HG02973 (cell line): ENCODE measurements at regions not wholly inside any gene's neighbourhood (a gene's known extent, or its start where the extent isn't known, plus 50 kb on each side); places are given as distances from the start of the nearest gene placed in this dataset.
"Not testable (repeated sequence)": the region's sequence is repeated elsewhere in the genome, so short reads cannot be mapped to it uniquely, and the experiment has no call there.

ENCODE experiments used
- ATAC-seq: cut with Tn5 transposase; IDR thresholded peaks from one replicate; pipeline ENCODE4 v1.9.1; 2021; ENCODE audit warnings: moderate library complexity; ENCODE audit not compliant: unreplicated experiment

DNA sequence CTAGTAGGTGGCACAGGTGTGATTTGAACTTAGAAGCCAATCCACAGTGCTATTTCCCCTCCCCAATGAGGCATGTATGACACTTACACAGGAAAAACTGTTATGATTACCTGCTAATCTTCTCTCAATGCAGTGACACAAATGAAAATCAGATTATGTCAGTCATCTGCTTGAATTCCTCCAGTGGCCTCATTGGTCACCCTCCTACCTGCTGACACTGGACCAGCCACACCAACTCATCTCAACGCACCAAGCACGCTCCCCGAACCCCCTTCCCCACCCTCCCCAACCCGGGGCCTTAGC is 82.2 kb upstream of the SEC11C start:
- no peak for ATAC-seq

DNA sequence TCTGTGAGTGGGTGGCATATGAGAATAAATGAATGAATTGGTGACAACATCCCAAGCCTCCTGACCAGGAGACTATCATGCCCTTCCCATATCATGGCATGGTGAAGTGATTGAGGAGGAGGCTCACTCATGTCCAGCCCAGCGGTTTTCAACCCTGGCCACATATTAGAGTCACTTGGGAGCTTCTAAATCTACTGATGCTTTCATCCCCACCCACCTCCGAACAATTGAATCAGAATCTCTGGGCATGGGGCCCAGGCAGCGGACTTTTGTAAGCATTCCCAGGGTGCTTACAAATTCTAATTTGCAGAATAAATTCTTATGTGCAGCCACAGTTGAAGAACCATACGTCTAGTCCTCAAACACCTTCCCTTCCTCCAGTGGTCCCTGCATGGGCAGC is 81.7 kb upstream of the SEC11C start:
- no peak for ATAC-seq

DNA sequence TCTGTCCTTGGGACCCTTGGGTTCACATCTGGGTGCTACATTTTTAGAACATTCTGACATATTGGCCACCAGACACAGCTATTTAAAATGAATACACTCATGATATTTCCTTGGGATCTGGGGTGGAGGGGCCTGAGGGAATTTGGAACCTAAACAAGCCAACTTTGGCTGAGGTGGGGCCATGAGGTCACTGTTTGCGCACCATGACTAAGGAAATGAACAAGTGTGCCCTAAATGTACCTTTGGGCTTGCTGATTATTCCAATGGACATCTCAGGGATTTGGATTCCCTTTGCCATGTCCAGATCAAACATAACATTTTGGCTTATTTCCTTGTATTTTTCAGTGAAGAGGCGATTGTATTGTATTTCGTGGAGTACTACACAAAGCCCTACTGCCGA is 80.5 kb upstream of the SEC11C start:
- no peak for ATAC-seq

DNA sequence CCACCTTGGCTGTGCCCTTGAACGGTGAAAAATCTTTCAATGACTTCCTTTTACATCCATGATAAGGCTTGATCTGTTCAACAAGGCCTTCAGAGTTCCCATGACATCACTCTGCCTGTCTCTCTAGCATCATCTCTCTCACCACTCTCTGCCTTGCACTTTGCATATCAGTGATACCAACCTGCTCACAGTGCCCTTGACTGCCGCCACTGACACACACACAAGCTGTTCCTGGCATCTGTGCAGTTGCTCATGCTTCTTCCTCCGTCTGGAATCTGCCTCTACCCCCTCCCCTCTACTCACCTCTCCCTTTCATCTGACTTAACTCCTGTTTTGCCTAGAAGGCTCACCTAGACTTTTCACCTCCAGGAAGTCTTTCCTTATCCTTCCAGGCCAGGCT is 79.1 kb upstream of the SEC11C start:
- ATAC-seq = no peak

DNA sequence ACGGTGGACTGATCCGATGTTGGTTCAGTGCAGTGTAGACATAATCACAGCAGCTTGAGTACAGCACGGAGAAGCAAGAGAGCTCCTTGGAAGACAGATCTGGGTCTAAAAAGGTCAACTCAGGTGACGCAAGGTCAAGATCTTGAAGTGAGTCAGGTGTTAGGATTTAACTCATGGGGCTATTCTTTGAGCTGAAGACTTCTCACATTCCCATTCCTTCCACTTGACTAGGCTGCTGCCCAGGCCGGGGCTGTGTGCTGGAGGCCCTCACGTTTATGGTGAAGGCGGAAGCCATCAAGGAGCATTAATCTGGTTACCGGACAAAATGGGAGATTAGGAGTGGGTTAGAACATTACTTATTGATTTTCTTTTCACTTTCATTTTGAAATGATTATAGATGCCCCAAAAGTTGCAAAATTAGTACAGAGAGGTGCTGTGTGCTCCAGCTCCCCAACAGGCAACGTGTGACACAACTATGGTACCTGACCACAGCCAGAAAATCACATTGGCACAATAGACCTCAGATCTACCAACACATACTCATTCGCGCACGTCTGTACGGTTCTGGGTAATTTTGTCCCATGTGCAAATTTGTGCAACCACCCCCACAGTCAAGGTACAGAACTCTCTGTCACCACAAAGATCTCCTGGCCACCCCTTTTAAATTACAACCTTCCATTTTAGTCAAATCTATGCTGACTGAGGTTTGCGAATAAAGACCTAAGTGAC is 77.6 kb upstream of the SEC11C start:
- peak; percentile 37 for ATAC-seq

DNA sequence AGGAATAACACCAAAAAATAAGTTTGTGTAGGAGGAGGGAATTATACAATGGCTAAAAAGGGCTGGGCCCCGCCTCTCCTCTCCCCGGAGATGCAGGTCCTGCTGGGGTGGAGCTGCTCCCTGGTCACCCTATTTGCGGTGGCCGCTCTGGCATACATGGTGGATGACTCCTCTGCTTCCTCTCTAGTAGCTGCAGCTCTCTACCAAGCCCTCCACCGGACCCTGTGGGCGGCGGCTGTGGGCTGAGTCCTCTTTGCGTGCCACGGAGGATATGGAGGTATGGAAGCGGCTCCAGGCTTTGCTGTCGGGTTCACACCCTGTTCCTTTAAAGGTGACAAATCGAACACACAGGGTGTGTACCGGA is 77.1 kb upstream of the SEC11C start:
- ATAC-seq = peak; percentile 42

DNA sequence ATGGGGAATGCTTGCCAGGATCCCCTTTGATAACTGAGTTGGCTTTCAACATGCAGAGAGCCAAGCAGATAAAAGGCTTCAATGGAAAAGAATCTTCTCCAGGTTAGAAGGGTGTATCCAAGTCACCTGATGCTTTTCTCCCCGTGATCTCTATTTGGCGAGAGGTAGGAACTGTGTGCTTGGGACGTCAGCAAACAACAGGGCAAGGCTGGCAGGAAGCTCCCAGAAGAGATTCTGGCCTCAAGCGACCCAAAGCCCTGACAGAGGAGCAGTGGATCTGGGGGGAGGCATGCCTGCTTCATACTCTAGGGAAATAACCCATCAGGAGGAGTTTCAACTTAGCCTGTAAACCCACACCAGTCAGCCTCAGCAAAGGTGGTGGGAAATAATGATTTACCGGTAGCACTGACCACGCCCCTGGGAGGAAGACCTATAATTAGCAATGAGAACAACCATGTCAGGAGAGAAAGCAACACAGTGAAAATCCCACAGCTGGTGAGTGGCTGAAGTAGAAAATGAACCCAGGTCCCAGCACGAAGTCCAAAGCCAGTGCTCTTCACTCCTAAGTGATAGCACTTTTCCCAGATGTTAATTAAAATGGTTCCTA is 76.3 kb upstream of the SEC11C start:
- no peak for ATAC-seq

DNA sequence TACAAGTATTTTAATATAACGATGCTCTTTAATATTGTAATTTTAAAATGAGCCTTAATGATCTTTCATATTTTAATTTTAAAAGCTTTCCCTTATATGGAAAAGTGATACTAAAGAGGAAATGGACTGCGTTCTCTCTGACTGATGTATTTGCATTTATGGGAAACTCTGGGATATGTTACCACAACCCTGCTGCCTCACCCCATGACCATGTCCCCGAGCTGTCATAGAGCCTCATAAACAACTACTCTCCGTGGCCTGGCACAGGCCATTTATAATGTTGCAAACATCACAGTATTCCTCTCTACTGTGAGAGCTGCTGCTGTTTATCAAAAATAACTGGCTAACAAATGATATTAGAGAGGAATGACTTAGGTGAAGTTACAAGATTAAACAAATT is 75.8 kb upstream of the SEC11C start:
- ATAC-seq = no peak

DNA sequence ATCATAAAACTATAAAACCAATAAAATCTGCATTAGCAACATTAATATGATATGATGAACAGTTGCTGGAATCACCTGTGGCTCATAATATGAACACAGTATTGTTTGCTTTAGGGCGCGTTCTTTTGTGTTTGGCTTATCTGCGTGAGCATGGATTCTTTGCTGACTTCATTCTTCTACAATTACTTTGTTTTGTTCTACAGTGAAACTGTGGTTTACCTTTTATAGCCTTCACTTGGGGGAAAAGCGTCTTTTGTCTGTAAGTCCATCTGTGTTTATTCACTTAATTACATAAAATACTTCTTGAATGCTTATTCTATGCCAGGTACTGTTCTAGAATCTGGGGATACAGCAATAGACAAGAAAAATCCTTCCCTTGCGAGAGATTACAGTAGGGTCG is 74.0 kb upstream of the SEC11C start:
- ATAC-seq = no peak

DNA sequence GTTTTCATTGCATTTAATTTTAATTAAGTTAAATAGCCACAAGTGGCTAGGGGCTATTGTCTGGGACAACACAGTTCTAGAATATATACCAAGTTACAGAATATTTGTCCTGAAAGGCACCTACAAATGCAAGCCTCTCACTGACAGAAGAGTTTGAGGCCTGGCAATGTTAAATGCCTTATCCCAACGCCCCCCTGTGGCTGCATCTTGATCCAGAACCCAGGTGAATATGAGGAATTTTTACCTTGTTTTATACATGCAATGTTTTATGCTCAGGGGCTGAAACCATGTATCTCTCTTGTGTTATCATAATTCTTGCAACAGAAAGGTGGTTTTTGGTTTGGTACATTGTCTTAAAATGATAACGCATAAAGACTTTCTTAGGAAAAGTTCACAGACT is 71.8 kb upstream of the SEC11C start:
- no peak for ATAC-seq

DNA sequence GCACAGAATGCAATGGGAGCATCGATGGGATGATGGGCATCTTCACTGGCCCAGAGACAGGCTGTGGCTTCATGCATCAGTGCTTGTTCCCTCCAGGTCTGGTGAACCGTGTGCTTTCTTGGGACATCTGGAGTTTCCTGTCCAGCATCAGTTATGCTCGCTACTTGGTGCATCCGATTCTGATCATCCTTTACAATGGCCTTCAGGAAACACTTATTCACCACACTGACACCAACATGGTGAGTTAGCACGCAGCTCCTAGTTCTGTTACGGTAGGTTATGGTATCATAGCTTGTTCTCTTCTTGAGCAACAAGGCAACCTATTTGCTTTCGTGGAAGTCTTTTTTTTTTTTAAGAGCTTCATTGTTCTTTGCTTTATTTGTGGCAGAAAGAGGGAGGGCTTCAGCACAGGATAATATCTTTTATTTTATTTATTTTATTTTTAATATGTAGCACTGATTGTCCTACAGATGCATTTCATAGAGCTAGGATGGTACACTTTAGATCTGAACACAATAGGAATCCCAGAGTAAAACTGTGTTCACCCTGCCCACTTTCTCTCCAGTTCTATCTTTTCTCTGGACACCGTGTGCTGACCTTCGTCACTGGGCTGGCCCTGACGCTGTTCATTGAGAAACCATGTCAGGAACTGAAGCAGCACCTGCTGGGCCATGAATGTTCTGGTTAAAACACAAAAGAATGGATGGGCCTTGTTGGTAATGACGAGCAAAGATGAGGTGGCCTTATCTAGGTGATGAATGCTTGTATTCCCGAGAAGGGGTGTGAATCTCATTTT is 71.2 kb upstream of the SEC11C start:
- no peak for ATAC-seq

DNA sequence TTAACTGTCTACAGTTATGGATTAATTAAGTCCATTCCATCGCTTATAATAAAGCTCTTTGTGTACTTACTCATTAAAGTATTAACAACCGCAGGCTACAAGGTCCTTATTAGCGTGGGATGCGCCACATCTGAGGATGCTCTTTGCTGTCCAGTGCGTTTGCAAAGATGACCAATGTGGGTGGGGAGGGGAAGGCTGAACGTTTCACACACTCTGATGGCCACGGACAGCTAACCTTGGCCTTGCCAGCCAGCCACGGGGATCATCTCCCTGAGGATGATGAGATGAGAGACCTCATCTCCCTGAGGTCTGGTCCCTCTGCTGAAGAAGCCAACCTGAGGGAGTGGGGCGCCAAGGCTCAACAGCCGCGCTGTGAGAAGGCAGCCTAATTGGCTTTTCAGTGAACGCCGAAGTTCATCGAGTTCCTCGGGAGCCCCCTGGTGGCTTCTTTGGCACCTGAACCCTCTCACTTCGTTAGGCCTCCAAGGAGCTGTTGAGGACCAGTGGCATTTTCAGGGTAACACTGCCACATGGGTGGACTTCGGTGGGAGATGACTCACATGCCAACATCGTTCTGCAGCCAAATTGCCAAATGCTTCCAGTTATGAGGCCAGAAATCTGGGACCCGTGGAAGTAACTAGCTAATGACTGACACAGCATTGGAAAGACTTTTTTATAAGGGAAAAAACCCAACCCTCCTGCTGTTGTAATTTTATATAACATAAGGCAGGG is 69.3 kb upstream of the SEC11C start:
- peak; percentile 76 for ATAC-seq

DNA sequence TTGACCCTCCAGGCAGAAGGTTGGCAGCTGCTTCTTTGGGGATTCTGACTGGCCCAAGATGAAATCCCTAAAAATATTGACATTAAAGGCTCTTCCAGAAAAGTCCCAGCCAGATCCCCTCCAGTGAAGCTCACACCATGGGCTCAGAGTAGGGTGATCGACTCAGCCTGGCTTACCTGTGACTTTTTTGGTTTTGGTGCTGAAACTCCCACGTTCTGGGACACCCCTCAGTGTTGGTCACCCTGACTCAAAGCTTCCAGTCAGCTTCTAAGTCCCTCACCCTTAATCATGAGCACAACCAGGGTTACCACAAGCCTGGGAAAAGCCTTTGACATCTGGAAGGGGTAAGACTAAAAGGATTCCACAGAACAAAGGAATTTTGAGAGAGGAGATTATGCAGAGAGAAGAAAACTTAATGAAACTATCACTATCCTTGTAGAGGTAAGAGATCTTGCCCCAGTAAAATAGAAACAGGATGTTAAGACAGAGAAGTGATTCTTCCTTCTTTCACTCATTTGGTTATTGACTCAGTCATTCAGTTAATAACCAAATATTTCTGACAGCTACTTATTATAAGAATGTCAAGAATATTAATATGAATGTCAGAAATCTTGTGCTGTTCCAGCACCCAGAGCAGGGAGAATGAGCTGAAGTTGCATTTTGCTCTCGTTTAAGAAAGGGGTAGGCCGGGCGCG is 66.8 kb upstream of the SEC11C start:
- ATAC-seq = peak; percentile 64

DNA sequence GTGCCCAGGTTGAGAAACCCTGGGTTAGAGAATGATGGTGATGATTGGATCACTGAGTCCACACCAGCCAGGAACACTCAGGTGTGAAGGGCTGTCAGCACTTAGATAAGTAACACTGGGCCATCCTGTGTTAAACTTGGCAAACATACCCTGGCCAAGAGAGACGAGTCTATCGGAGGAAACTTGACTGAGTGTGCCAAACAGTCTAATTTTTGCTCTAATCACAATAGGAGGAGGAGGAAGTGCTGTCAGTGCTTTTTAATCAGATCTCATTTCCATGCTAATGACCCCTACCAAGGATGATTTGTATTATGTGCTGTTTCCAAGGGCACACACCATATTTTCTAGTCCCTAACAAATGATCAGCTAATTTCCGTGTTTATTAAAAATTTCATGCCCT is 63.8 kb upstream of the SEC11C start:
- no peak for ATAC-seq

DNA sequence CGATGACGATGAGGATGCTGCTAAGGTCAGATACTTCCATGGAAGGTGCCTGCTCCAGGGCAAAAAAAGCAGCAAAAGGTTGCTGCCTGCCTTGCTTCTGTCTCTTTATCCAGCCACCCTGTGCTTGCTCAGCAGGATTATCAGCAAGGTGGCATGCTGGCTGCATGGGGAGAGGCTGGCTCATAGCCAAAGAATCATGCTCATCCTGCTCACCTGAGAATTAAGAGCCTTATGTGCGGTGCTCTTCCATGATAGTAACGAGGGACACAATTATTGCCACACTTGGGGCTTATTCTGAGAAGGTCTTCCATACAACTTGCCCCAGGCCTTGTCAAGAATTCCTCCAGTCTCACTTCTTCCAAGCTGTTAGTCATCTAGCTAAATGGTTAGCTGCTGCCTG is 60.4 kb upstream of the SEC11C start:
- no peak for ATAC-seq

DNA sequence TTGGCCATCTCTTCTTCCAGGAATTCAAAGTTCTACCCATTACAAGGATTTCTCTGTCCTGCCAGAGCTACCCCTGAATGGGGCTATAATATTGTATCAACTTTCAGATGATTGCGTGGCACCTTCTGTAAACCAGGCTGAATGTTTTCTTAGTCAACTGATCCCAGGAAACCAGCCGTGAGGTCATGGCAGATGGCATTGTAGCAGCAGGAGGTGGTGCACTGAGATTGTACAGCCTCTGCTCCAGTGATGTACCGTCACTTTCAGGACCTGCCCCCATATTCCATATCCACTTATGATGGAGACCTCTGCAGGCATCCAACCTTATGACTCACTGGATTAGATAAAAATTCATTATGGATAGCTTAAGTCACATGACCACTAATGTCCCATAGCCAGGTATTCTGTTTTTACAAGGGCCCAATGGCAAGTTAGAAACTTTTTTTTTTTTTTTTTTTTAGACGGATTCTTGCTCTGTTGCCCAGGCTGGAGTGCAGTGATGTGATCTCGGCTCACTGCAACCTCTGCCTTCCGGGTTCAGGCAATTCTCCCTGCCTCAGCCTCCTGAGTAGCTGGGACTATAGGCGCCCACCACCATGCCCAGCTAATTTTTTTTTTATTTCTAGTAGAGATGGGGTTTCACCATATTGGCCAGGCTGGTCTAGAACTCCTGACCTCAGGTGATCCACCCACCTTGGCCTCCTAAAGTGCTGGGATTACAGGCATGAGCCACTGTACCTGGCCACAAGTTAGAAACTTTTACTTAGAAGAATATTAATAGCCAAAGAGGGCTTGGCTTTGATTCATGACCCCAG is 59.8 kb upstream of the SEC11C start:
- ATAC-seq = not testable (repeated sequence)

DNA sequence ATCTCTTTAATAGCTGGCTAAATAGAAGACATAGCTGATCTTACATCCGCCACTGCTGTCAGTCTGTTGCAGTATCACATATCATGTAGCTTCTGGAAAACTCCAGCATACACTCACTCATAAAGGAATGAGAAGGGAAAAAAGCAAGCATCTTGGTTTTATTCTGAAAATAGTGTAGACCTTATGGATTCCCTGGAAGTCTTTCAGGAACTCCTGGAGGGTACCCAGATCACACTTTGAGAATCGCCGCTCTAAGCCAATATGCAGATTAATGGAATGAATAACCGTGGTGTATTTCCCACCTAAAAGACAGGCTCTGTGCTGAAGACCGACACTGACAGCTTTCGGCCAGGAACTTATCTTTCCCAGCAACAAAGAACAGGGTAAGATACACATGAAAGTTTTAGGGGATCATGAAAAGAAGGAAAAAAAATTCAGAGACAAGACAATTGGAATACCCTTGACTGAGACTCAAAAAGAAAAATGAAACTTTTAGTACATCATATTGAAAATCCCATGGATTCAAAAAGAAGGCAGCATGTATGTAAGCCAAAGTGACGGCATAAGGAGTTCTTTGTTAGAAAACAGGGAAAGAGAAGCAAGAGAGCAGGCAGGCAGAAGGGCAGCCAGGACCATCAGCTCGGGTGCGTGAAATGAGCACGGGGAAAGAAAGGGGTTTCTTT is 56.4 kb upstream of the SEC11C start:
- ATAC-seq = no peak

DNA sequence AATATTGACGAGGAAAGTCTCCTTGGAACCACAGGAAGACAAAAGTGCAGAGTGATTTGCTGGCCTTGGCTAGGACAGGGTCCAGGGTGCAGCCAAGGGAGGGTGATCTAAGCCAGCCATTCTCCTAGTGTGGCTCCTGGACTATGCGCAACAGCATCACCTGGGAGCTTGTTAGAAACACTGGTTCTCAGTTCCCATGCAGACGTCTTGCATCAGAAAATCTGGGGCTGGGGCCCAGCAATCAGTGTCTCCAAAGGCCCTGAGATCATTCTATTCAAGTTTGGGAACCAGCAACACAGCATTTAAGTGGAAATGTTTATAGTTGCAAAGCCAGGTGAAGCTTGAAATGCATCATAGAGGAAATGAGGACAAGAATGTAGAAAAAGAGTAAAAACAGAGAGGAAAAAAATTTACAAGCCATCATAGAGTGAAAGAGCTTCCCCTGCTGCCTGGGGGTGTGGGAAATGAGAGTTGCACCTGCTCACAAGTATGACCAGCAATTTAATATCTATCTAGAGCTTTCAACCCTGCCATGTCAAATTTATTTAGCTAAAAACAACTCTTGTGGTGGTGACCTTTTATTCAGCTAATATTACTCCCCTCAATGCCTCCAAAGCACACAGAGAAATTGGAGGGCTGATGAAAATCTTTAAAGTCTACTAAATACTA is 54.4 kb upstream of the SEC11C start:
- ATAC-seq = no peak

DNA sequence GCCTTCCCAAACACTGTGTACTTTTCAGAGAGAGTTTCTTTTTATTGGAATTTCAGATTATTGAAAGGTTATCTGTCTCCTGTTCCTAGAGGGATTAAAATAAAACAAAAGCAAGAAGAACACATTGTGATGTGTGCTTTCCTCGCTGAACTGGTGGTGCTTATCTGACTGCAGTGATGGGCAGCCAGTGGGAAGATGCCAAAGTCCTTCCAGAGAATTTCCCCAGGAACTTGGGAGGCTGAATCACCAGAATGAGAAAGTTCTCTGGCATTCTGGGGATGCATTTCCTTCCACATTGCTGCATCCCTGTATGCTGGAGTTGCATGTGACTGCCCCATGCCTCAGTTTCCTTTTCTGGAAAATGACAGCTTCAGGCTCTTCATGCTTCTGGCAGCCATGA is 53.9 kb upstream of the SEC11C start:
- ATAC-seq = no peak
